ENCODE measurements at regions not wholly inside any gene's neighbourhood (a gene's known extent, or its start where the extent isn't known, plus 50 kb on each side); places are given as distances from the start of the nearest gene placed in this dataset.

GRCh38 chr4:173763389-173763788 lies 233.4 kb upstream of the HAND2 start:
- Histone ChIP-seq H4K20me1 (replicated peaks; ENCODE audit: control insufficient read depth, insufficient read depth, low read length) (no peaks in the 10 kb centered on the region), H3K27me3 (ENCODE audit: control insufficient read depth in 2 of 2, insufficient read depth in 2 of 2, low read length in 2 of 2) (no peaks in the 10 kb centered on the region), H3K9ac (ENCODE audit: insufficient read depth in 1 of 2, low read depth in 2 of 2, low read length in 2 of 2) (no peak overlapping the region), H3K9me1 (ENCODE audit: control insufficient read depth, insufficient read depth, low read length) (no peaks in the 10 kb centered on the region), H2AFZ (ENCODE audit: low read depth, low read length) (no peak overlapping the region), H3K4me2 (ENCODE audit: insufficient read depth, low read length) (no peak overlapping the region), H3K27ac (ENCODE audit: extremely low read depth, low read depth, low read length) (no peak overlapping the region), H3K9me3 (replicated peaks; ENCODE audit: control insufficient read depth, insufficient read depth, low read depth, low read length) (no peaks in the 10 kb centered on the region), H3K36me3 (ENCODE audit: control insufficient read depth, insufficient read depth, low read length) (no peaks in the 10 kb centered on the region), H3K79me2 (ENCODE audit: control insufficient read depth, insufficient read depth, low read length) (no peaks in the 10 kb centered on the region), H3K4me3 (no peak overlapping the region), H3K4me1 (replicated peaks in 1 of 2; ENCODE audit: control insufficient read depth in 2 of 2, insufficient read depth in 2 of 2, low read length in 2 of 2) (no peaks in the 10 kb centered on the region)
- no peak for FAIRE-seq
- no peak for DNase-seq (ENCODE audit: extremely low read depth in 1 of 4, low spot score in 3 of 4)
- no TSS peak for BruUV-seq (replicated peaks)
- TF ChIP-seq IRF2 (CRISPR knock-in tag; IDR thresholded peaks at IDR 0.05) (no peak), NFIX (CRISPR knock-in tag; IDR thresholded peaks at IDR 0.05; ENCODE audit: low read depth) (no peak), CBX3 (IDR thresholded peaks at IDR 0.05; ENCODE audit: borderline replicate concordance in 1 of 2, low read length in 2 of 2) (no peak), ETV1 (tag; conservative IDR thresholded peaks at IDR 0.05; ENCODE audit: low read depth) (no peak), LARP7 (IDR thresholded peaks at IDR 0.05) (no peak), XRCC4 (IDR thresholded peaks at IDR 0.05; ENCODE audit: extremely low read depth, insufficient read depth, insufficient read length) (no peak), SRF (CRISPR knock-in tag; IDR thresholded peaks at IDR 0.05) (no peak), MTA3 (IDR thresholded peaks at IDR 0.05; ENCODE audit: borderline replicate concordance) (no peak), U2AF2 (optimal IDR thresholded peaks at IDR 0.05; ENCODE audit: low read depth, low read length) (no peak), CEBPG (CRISPR knock-in tag; IDR thresholded peaks at IDR 0.05) (no peak), CEBPG (tag; conservative IDR thresholded peaks at IDR 0.05 in 1 of 2, IDR thresholded peaks at IDR 0.05 in 1 of 2) (no peak)
- TF ChIP-seq, protein P1, sequence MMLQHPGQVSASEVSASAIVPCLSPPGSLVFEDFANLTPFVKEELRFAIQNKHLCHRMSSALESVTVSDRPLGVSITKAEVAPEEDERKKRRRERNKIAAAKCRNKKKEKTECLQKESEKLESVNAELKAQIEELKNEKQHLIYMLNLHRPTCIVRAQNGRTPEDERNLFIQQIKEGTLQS (IDR thresholded peaks at IDR 0.05), result no peak
- TF ChIP-seq, protein P1 (CRISPR knock-in tag; conservative IDR thresholded peaks at IDR 0.05), result no peak
- POLR2A ChIA-PET, result no interaction called here
- CTCF ChIA-PET (ENCODE audit: low intra/inter-chr PET ratio), result no interaction called here
- WGBS (ENCODE audit: insufficient coverage, low coverage, missing lambda C conversion rate), result 16% methylated on average over 4 of the region's 4 CpGs
- no peak for ATAC-seq
- intact Hi-C loops (cut with micrococcal nuclease) (no loop called here), in situ Hi-C loops (cut with MboI) (no loop called here)

Measured in K562 (cell line).